Hepatocyte (in vitro differentiated cells): ENCODE measurements at regions not wholly inside any gene's neighbourhood (a gene's known extent, or its start where the extent isn't known, plus 50 kb on each side); places are given as distances from the start of the nearest gene placed in this dataset.

ENCODE experiments used
- DNase-seq: peaks from one replicate; pipeline ENCODE4 v3.0.0-alpha.2; 2016; ENCODE audit warnings: low spot score
- H2AFZ ChIP-seq: fragments of 200-600 bp; sonication (generic); 2 replicates; pipeline ENCODE4 v1.6.0; 2016; ENCODE audit warnings: antibody characterized with exemption, mild to moderate bottlenecking
- H3K27ac ChIP-seq: fragments of 200-600 bp; sonication (generic); 2 replicates; pipeline ENCODE4 v1.5.1; 2016; ENCODE audit warnings: mild to moderate bottlenecking
- H3K27me3 ChIP-seq: fragments of 200-600 bp; sonication (generic); 2 replicates; pipeline ENCODE4 v1.6.1; 2016
- H3K36me3 ChIP-seq: fragments of 200-600 bp; sonication (generic); replicated peaks from 2 replicates; pipeline ENCODE4 v1.5.1; 2016; ENCODE audit warnings: low read depth; ENCODE audit not compliant: insufficient read depth
- H3K4me1 ChIP-seq: fragments of 200-600 bp; sonication (generic); 2 replicates; pipeline ENCODE4 v1.5.1; 2016; ENCODE audit warnings: mild to moderate bottlenecking, moderate library complexity; ENCODE audit not compliant: insufficient read depth
- H3K4me2 ChIP-seq: fragments of 200-600 bp; sonication (generic); 2 replicates; pipeline ENCODE4 v1.6.0; 2016
- H3K4me3 ChIP-seq: fragments of 200-600 bp; sonication (generic); 2 replicates; pipeline ENCODE4 v1.5.1; 2016; ENCODE audit warnings: mild to moderate bottlenecking
- H3K79me2 ChIP-seq: fragments of 200-600 bp; sonication (generic); 2 replicates; pipeline ENCODE4 v1.6.0; 2017; ENCODE audit warnings: mild to moderate bottlenecking
- H3K9me2 ChIP-seq: fragments of 200-600 bp; sonication (generic); replicated peaks from 2 replicates; pipeline ENCODE4 v1.6.0; 2017; ENCODE audit warnings: mild to moderate bottlenecking; ENCODE audit not compliant: insufficient read depth
- H3K9me3 ChIP-seq: fragments of 200-600 bp; sonication (generic); 2 replicates; pipeline ENCODE4 v1.5.1; 2016; ENCODE audit warnings: low read depth, mild to moderate bottlenecking
- H4K20me1 ChIP-seq: fragments of 200-600 bp; sonication (generic); 2 replicates; pipeline ENCODE4 v1.6.0; 2016; ENCODE audit warnings: mild to moderate bottlenecking; ENCODE audit not compliant: insufficient read depth, poor library complexity, severe bottlenecking
- EZH2 ChIP-seq: fragments of 200-600 bp; sonication (generic); IDR thresholded peaks from 2 replicates; pipeline ENCODE4 v1.6.1; 2016; ENCODE audit warnings: antibody characterized with exemption, mild to moderate bottlenecking, borderline replicate concordance
- EZH2phosphoT487 ChIP-seq: fragments of 200-600 bp; sonication (generic); IDR thresholded peaks from one replicate; pipeline ENCODE4 v1.6.1; 2018; ENCODE audit warnings: antibody characterized with exemption, mild to moderate bottlenecking, low read depth, moderate library complexity; ENCODE audit not compliant: unreplicated experiment, severe bottlenecking
- WGBS: methylation state at CpG from one replicate; pipeline ENCODE4 v1.1.6; 2016; ENCODE audit warnings: low lambda C conversion rate; ENCODE audit errors: missing lambda C conversion rate; 5-methylcytosine and 5-hydroxymethylcytosine counted together
- TF ChIP-seq, protein P1 (sequence below): fragments of 200-600 bp; sonication (generic); IDR thresholded peaks from 2 replicates; pipeline ENCODE4 v1.5.1; 2016; ENCODE audit warnings: antibody characterized with exemption, mild to moderate bottlenecking; ENCODE audit not compliant: poor library complexity

DNA sequence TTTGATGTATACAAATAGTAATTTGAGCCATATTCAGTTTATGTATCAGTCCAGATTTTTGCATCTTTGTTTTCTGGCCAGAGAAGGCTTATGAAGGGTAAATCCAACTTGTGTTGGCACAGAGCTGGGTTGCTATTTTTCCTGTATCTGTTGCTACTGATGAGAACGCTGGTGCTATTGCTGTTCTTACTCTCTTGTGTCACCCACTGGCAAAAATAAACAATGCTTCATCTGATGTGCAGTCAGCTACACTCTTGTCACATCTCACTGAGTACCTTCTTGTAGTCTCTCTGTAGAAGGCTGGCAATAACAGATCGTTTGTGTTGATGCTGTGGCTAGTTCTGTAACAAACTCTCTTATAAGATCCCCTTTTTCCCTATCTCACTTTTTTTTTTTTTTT lies 323.4 kb downstream of the CDH19 start:
- DNase-seq = peak; percentile 2
- no peaks in the 10 kb centered on the region for H3K79me2 ChIP-seq
- no peaks in the 10 kb centered on the region for H3K9me3 ChIP-seq
- no peak overlapping the region for H3K4me2 ChIP-seq
- H3K36me3 ChIP-seq = no peaks in the 10 kb centered on the region
- 63% methylated on average over 2 of the region's 2 CpGs for WGBS
- H3K27ac ChIP-seq = no peak overlapping the region
- H2AFZ ChIP-seq = no peak overlapping the region
- no peaks in the 10 kb centered on the region for H3K27me3 ChIP-seq
- no peaks in the 10 kb centered on the region for H4K20me1 ChIP-seq
- TF ChIP-seq EZH2 (no peak), EZH2phosphoT487 (no peak)
- TF ChIP-seq, protein P1, sequence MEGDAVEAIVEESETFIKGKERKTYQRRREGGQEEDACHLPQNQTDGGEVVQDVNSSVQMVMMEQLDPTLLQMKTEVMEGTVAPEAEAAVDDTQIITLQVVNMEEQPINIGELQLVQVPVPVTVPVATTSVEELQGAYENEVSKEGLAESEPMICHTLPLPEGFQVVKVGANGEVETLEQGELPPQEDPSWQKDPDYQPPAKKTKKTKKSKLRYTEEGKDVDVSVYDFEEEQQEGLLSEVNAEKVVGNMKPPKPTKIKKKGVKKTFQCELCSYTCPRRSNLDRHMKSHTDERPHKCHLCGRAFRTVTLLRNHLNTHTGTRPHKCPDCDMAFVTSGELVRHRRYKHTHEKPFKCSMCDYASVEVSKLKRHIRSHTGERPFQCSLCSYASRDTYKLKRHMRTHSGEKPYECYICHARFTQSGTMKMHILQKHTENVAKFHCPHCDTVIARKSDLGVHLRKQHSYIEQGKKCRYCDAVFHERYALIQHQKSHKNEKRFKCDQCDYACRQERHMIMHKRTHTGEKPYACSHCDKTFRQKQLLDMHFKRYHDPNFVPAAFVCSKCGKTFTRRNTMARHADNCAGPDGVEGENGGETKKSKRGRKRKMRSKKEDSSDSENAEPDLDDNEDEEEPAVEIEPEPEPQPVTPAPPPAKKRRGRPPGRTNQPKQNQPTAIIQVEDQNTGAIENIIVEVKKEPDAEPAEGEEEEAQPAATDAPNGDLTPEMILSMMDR = no peak
- H3K4me1 ChIP-seq = no peaks in the 10 kb centered on the region
- no peak overlapping the region for H3K4me3 ChIP-seq
- no peaks in the 10 kb centered on the region for H3K9me2 ChIP-seq

DNA sequence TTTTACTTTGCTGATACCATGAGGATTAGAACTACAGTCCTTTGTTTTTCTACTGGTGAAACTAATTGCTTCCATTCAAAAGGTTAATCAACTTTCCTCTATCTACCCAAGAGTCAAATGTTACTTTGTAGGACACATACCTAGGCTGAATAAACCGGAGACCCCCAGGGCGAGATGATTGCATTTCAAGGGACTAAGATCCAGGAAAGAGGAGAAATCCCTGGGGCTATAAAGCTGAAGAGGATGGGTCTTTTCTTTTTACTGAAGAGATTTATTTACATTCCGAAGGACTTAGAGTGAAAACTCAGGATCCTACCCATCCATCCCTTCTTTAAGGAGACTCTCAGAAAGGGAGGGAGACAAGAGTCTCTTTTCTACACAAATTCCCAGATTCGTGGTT lies 331.9 kb downstream of the CDH19 start:
- Histone ChIP-seq H4K20me1 (no peaks in the 10 kb centered on the region), H3K9me3 (no peaks in the 10 kb centered on the region), H3K9me2 (no peaks in the 10 kb centered on the region), H3K4me1 (no peaks in the 10 kb centered on the region), H3K4me2 (no peak overlapping the region), H3K36me3 (no peaks in the 10 kb centered on the region), H3K27me3 (no peaks in the 10 kb centered on the region), H2AFZ (no peak overlapping the region), H3K27ac (no peak overlapping the region), H3K79me2 (no peaks in the 10 kb centered on the region), H3K4me3 (no peak overlapping the region)
- no peak for TF ChIP-seq EZH2
- TF ChIP-seq EZH2phosphoT487 = no peak
- TF ChIP-seq, protein P1 = no peak
- DNase-seq = no peak
- WGBS = 20% methylated on average over 4 of the region's 4 CpGs

DNA sequence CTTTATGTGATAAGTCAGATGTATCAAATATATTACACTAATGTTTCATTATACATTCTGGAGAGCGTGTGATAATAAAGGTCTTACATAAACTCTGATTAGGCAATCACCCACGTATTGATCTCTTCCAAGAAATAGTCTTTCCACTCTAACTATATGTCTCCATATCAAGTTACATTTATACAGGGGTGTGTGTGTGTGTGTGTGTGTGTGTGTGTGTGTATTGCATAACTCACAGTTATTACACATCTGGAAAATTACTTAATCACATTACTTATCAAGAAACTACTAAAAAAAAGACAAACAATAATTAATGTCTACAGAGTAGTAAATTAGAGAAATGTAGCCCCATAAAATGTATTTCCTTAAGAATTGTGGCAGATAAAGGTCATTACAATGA lies 339.8 kb downstream of the CDH19 start:
- DNase-seq = no peak
- H3K27me3 ChIP-seq = no peaks in the 10 kb centered on the region
- no peak overlapping the region for H2AFZ ChIP-seq
- TF ChIP-seq EZH2phosphoT487 = no peak
- no peak for TF ChIP-seq EZH2
- TF ChIP-seq, protein P1 = no peak
- H3K9me2 ChIP-seq = no peaks in the 10 kb centered on the region
- H3K36me3 ChIP-seq = no peaks in the 10 kb centered on the region
- H3K4me1 ChIP-seq = no peaks in the 10 kb centered on the region
- WGBS = 69% methylated on average over 2 of the region's 2 CpGs
- H3K4me2 ChIP-seq = no peak overlapping the region
- no peaks in the 10 kb centered on the region for H4K20me1 ChIP-seq
- no peak overlapping the region for H3K4me3 ChIP-seq
- no peaks in the 10 kb centered on the region for H3K79me2 ChIP-seq
- H3K27ac ChIP-seq = no peak overlapping the region
- H3K9me3 ChIP-seq = no peaks in the 10 kb centered on the region

DNA sequence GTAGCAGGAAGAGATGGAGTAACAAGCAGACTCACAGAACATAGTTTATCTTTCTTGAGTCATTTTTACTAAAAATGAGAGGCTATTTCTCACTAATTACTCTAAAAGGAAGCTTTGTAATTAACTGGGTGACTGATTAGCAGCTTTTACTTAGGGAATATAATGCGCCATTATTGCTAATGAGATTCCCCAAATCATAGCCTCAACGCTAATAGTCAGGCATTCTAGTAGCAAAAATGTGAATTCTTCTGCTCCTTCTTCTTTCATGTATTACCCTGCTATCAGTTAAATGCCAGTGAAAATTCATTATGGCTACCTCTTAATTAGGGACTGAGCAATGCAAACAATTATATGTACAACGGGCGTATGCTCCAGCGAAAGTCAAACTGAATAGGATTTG lies 349.8 kb downstream of the CDH19 start:
- H3K4me1 ChIP-seq = no peaks in the 10 kb centered on the region
- H3K27me3 ChIP-seq = no peaks in the 10 kb centered on the region
- no peak for TF ChIP-seq EZH2phosphoT487
- no peak for TF ChIP-seq EZH2
- TF ChIP-seq, protein P1 = no peak
- H3K4me3 ChIP-seq = no peak overlapping the region
- no peaks in the 10 kb centered on the region for H4K20me1 ChIP-seq
- 85% methylated on average over 5 of the region's 5 CpGs for WGBS
- H2AFZ ChIP-seq = no peak overlapping the region
- H3K9me3 ChIP-seq = no peaks in the 10 kb centered on the region
- no peaks in the 10 kb centered on the region for H3K79me2 ChIP-seq
- H3K4me2 ChIP-seq = no peak overlapping the region
- H3K36me3 ChIP-seq = no peaks in the 10 kb centered on the region
- DNase-seq = no peak
- no peak overlapping the region for H3K27ac ChIP-seq
- no peaks in the 10 kb centered on the region for H3K9me2 ChIP-seq
